ENCODE measurements at regions not wholly inside any gene's neighbourhood (a gene's known extent, or its start where the extent isn't known, plus 50 kb on each side); places are given as distances from the start of the nearest gene placed in this dataset.
"Not testable (repeated sequence)": the region's sequence is repeated elsewhere in the genome, so short reads cannot be mapped to it uniquely, and the experiment has no call there.

DNA sequence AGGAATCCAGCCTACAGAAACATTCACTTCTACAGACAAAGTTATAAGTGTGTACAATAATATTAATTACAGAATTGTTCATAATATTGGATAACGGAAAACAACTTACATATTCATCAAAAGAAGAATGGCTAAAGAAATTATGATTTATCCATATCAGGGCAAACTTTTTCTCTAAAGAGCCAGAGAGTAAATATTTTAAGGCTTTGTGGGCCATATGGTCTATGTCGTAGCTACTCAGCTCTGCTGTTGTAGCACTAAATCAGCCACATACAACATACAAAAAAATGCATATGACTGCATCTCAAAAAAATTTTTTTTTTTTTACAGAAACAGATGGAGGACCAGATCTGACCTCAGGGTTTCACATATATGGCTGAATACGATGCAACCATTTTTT is 96.7 kb upstream of the GALNT18 start:
- no peak for DNase-seq (ENCODE audit: low read depth in 2 of 2, low spot score in 1 of 2)

DNA sequence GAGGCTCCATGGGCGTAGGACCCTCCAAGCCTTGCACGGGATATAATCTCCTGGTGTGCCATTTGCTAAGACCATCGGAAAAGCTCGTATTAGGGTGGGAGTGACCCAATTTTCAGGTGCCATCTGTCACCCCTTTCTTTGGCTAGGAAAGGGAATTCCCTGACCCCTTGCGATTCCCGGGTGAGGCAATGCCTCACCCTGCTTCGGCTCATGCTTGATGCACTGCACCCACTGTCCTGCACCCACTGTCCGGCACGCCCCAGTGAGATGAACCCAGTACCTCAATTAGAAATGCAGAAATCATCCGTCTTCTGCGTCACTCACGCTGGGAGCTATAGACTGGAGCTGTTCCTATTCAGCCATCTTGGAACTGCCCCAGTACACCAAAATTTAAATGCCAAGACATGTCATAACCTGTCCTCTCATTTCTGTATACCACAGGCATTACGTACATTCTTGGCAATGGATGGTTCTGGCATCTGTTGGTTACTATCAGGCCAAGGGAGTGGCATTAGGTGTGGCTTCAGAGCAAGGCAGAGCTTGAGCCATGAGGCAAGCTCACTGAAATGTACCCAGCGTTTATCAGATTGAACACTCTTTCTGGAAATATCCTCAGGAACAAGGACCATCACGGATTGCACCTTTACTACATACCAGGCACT is 95.4 kb upstream of the GALNT18 start:
- DNase-seq (ENCODE audit: low read depth in 2 of 2, low spot score in 1 of 2): no peak

DNA sequence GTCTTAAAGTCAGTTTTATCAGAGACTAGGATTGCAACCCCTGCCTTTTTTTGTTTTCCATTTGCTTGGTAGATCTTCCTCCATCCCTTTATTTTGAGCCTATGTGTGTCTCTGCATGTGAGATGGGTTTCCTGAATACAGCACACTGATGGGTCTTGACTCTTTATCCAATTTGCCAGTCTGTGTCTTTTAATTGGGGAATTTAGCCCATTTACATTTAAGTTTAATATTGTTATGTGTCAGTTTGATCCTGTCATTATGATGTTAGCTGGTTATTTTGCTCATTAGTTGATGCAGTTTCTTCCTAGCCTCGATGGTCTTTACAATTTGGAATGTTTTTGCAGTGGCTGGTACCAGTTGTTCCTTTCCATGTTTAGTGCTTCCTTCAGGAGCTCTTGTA is 93.3 kb upstream of the GALNT18 start:
- not testable (repeated sequence) for DNase-seq (ENCODE audit: low read depth in 2 of 2, low spot score in 1 of 2)

DNA sequence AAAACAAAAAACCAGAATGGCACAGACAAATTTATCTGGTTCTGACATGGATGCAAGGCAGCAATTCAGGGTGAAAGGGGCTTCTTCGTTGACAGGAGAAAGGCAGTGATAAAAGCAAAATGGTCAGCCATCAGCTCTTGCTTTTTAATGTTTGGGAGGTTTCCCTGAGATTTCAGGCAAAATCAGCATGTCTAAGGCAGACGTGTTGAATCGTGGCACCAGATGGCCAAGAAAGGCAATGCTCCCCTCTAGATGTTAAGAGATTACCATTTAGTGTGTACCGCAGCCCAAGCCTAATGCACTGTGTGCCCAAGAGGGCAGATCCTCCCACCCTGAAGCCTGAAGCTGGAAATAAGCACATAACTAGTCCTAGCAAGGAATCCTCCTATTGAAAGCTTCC is 88.8 kb upstream of the GALNT18 start:
- no peak for DNase-seq (ENCODE audit: low read depth in 2 of 2, low spot score in 1 of 2)

DNA sequence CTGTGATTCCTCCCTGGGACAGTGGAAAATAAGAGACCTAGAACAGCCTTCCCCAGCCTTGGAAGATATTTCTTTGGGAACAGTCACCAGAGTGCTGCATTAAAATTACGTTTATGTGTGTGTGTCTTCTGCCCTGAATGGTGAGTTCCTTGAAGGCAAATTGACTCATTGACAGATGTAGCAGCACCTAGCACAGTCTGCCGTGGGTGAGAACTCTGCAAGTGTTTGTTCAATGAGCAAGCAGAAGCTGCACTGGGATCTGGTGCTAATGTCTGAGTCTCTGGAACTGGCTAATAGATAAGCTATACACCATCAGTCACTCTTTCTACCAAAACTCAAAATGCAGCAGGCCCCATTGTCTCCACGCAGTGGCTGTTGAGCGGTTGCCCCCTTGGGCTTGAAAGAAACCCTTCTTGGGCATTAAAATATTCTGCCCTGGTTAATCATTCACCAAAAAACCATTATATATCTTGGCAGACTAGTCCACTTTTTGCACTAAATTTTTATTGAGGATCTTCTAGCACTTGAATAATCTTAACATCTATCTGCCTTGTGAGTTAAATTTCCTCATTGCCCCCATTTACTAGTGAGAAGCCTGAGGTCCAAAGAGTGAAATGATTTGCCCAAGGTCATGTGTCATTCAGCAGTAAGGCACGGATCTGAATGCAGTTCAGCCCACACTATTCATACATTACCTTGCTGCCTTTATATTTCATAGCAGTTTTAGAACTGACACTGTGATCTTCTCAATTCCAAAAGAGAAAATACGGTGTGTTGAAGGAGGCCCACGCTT is 87.8 kb upstream of the GALNT18 start:
- no peak for DNase-seq (ENCODE audit: low read depth in 2 of 2, low spot score in 1 of 2)

DNA sequence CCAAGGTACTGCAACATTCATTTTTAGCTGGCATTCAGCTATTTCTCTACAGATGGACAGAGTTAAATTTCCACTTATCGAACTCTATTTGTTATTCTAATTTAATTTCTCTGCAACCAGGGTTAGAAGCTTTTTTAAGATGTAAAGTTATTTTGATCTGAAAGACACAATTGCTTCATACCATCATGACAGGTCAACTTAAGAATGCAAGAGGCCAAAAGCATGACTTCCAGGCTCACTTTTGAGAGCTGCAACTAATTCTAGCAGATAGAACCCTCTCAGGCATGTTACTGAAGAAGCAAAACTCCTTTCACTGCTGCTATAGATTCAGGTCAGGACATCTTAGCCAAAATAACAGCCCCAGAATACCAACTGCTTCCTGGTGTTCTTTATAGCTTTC is 86.5 kb upstream of the GALNT18 start:
- no peak for DNase-seq (ENCODE audit: low read depth in 2 of 2, low spot score in 1 of 2)

DNA sequence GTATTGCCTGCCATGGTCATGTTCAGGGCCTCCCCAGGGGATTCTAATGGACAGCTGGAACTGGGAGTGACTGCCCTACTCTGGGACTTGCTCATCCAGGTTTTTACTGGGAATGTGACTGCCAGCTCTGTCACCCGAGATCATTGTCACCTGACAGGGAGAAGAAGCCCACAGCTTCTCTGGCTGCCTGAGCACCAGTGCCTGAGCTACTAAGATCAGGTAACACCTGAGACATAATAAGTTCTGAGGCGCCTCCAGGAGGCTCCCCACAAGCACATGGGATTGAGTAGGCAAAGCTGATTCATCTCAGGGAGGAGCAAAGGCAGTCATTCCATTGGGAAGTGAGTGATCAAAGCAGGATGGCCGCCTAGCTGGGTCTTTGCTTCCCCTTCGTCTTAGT is 84.2 kb upstream of the GALNT18 start:
- no peak for DNase-seq (ENCODE audit: low read depth in 2 of 2, low spot score in 1 of 2)

DNA sequence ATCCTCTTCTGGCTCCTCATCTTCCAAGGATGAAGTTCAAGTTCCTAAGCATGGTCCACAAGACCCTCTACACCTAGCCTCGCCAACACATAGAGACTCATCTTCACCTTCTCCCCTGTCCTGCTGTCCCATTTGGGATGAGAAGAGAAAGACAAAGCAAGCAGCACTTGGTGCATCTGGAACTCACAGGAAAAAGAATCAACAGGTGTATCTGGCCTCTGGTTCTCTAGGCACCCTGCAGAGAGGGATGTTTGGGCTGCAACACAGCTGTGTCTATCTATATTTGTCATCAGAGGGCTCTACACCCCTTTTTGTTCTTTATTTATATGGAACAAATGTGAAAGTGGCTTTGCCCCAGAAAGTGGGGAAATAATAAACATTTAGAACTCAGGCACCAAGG is 82.1 kb upstream of the GALNT18 start:
- DNase-seq (ENCODE audit: low read depth in 2 of 2, low spot score in 1 of 2): no peak

DNA sequence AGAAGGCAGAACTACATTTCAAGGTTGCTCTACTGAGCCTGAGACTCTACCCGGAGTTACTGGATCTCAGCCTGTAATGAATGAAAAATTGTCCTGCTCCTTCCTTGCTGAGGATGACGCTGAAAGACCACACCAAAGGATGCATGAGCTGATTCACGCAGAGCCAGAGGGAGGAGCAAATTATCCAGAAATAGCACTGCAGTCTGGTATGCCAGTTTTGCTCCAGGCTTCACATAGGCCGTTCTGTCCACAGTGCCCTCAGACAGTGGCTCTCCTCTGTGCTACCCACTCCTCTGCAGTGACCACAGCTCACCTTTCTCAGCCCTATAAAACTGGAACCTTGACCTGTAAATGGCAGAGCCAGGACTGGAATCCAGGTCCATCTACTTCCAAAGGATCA is 79.3 kb upstream of the GALNT18 start:
- DNase-seq (ENCODE audit: low read depth in 2 of 2, low spot score in 1 of 2): no peak

DNA sequence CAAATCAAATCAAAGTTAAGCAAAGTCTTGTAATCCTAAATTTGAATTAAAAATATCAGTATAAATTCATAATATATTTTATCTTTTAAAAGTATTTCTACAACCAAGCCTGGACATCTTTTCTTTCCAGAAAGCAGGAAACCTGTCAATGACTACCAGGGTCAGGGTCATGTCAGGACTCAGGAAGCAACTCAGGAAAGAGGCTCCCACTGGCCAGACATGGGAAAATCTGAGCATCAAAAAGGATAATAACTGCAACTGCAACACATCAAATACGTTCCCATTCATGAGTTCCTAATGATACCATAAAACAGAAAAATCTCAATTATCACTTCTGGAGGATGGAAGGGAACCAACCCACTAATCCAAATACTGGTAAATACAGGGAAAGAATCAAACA is 76.0 kb upstream of the GALNT18 start:
- DNase-seq (ENCODE audit: low read depth in 2 of 2, low spot score in 1 of 2): no peak

DNA sequence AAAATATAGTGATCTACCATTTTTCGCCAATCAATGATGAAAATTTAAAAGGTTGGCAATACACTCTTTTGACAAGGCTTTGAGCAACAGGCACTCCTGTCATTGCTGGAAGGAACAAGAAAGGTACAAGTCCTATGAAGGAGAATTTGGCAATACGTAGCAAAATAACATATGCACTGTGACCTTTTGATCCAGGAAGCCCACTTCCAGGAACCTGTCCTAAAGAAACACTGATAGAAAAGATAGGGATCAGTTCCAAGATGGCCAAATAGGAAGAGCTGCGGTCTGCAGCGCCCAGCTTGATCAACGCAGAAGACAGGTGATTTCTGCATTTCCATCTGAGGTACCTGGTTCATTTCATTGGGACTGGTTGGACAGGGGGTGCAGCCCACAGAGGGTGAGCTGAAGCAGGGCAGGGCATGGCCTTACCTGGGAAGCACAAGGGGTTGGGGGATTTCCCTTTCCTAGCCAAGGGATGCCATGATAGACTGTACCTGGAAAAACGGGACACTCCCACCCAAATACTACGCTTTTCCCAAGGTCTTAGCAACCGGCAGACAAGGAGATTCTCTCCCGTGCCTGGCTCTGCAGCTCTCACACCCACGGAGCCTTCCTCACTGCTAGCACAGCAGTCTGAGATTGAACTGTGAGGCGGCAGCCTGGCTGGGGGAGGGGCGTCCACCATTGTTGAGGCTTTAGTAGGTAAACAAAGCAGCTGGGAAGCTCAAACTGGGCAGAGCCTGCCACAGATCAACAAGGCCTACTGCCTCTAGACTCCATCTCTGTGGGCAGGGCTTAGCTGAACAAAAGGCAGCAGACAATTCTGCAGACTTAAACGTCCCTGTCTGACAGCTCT is 69.7 kb upstream of the GALNT18 start:
- DNase-seq (ENCODE audit: low read depth in 2 of 2, low spot score in 1 of 2): no peak

DNA sequence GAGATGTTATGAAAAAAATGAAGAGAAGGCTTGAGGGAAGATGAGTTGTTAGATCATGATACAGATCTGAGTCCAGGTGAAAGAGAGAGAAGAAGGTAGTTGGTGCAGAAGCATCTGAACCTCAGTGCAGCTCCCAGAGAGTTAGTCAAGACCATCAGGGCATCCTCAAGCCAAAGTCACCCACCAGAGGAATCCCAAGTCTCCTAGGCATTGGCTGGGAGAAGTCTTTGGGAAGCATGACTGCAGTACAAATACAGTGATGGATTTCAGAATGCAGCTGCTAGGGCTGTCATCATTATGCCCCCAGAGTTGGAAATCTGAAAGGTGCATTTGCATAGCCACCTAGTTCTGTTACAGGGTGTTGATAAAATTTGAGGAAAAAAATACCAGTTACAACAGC is 59.7 kb upstream of the GALNT18 start:
- DNase-seq (ENCODE audit: low read depth in 2 of 2, low spot score in 1 of 2): no peak

DNA sequence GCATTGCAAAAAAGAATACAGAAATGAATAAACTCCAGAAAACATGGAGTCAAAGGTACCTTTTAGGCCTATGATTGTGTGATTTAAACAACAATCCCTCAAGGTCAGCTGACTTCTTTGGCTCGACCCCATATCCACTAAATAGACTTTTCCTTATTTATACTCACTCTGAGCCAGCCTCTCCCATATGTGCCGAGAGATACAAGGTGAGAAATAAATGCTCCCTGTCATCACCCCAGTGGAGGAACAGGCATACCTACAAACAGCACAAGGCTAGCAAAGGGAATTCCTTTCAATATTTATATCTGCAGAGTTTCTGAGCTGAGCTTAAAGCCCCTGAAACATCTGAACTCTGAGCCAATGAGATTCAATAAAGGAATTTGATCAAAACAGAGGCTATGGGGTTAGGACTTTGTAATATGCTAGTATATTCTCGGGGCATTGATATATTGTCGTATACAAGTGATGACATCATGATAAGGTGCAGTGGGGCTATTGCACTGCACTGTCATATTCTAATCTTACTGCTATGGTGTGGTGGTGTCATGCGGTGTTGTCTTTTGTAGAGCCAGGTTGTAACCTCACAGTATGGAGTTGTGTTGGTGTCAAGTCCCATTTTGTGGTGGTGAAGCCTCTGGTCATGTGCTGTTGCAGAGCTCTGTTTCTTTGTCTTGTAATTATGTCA is 56.0 kb upstream of the GALNT18 start:
- no peak for DNase-seq (ENCODE audit: low read depth in 2 of 2, low spot score in 1 of 2)

DNA sequence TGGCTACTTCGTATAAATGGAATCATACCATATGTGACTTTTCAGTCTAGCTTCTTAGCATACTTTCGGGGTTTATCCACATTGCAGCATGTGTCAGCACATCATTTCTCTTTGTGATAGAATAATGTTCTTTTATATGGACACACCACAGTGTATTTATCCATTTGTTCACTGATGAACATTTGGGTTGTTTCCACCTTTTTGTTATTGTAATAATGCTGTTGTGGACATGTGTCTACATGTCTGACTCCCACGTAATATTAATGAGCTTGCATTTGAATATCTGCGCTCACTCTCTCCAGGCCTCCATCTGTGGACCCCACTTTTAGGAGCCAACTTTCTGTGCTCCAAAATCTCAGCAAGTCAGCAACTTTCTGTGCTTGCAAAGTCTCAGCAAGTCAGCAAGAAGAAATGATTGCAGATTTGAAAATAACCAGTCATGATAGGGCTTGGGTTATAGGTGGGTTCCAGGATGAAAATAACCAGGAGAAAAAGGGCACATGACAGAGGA is 53.9 kb upstream of the GALNT18 start:
- no peak for DNase-seq (ENCODE audit: low read depth in 2 of 2, low spot score in 1 of 2)

DNA sequence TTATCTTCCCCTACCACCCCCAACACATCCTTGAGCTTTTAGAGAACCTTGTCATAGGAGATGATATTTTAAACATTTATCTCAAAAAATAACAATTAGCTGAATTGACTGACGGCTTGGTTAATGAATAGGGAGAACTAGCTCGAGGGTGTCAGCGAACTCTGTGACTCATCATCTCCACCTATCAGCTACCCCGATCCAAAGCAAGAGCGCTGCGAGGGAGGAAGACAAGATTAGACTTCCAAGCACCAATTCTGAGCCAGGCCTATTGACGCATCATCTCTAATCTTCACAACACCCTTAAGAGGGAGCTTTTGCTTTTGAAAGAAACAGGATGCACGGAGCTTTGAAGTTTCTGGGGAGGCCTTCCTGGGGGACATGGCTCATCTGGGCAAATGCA is 51.0 kb upstream of the GALNT18 start:
- no peak for DNase-seq (ENCODE audit: low read depth in 2 of 2, low spot score in 1 of 2)

DNA sequence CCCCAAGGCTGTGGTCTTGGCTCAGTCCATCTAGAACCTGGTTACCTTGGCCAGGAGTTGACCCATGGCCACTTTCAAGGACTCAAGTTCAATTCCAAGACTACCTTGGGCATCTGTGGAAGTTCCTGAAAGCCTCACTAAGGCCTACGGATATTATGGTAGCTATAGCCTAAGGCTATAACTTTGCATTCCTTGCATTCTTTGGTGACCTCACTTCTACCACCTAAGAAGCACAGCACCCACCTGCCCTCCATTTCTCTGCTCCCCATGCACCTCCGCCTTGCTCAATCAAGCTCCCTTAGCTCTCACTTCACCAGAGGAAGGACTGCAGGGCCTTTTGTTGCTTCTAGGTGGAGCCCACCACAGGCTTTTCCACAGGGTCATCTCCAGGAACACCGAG is 50.3 kb upstream of the GALNT18 start:
- DNase-seq (ENCODE audit: low read depth in 2 of 2, low spot score in 1 of 2): no peak

All from stimulated activated CD8-positive, alpha-beta memory T cell treated with anti-CD3 and anti-CD28 coated beads, Interleukin-4, amount 100 ng/mL, for 1 hour (primary cell).